RPMI7951 (cell line): ENCODE measurements at regions not wholly inside any gene's neighbourhood (a gene's known extent, or its start where the extent isn't known, plus 50 kb on each side); places are given as distances from the start of the nearest gene placed in this dataset.

Experiments used
- DNase-seq: peaks from one replicate; pipeline ENCODE4 v3.0.0-alpha.2; 2012; ENCODE audit warnings: low read depth

DNA sequence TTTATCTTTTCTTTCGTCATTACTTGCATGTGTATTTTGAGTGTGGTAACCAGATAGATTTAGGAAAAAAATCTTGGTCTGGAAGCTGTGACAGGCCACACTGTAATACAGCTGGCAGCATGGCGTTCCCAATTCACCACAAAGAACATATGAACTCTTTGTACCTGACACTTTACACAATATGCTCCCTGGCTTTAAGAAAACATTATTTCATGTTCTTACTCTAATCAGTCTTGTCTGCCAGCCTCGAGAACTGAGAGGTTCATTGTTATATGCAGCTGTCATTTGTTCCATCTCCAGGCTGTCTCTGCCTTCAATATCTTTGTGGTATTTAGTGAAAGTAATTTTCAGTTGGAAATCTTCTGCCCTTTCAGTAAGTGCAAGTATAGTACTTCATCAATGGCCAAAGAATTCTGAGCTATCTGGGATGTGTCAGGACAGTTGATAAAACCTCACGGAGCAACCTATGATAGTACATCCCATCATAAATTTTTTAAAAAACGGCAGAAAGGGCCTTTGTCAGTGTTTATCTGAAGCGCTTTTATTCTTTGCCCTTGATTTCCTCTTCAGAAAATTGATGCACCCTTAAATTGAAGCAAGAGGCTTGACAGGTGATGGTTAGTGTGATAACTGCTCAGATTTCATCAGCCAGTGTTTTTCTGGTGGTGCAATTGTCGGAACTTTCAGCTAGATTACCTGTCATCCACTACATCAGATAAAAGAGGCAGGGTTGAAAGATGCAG is 146.3 kb upstream of the SP8 start:
- no peak for DNase-seq

DNA sequence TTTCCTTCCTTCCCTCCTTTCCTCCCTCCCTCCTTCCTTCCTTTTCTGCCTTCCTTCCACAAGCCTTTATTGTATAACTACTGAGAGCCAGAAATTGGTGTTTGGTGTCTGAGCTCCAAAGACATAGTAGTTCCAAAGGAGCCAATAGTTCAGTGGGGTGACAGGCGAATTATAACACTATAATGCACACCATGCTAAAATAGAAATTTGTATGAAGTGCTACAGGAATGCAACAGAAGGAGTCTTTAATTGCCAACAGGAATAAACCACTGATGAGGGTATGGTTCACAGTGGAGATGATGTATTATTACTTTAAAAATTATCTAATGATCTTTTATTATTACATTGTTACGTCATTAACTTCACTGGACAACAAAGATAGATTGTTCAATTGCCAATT is 158.8 kb upstream of the SP8 start:
- DNase-seq = no peak

DNA sequence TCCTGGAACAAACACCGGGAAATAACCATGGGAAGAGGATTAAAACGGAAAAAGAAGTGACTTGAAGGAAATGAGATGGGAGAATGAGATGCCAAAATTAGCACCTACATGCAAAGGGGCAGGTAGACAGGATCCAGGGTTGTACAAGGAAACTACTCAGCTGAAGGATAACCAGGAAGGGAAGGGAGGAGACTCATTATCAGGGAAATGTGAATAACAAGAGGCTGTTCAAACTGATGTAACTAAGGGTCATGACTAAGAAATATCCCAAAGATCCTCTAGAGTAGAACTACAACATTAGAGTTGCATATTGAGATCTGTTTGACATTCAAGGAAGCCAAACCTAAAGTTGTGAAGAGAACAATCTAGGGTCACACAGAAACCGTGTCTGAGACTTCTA is 166.2 kb upstream of the SP8 start:
- no peak for DNase-seq

DNA sequence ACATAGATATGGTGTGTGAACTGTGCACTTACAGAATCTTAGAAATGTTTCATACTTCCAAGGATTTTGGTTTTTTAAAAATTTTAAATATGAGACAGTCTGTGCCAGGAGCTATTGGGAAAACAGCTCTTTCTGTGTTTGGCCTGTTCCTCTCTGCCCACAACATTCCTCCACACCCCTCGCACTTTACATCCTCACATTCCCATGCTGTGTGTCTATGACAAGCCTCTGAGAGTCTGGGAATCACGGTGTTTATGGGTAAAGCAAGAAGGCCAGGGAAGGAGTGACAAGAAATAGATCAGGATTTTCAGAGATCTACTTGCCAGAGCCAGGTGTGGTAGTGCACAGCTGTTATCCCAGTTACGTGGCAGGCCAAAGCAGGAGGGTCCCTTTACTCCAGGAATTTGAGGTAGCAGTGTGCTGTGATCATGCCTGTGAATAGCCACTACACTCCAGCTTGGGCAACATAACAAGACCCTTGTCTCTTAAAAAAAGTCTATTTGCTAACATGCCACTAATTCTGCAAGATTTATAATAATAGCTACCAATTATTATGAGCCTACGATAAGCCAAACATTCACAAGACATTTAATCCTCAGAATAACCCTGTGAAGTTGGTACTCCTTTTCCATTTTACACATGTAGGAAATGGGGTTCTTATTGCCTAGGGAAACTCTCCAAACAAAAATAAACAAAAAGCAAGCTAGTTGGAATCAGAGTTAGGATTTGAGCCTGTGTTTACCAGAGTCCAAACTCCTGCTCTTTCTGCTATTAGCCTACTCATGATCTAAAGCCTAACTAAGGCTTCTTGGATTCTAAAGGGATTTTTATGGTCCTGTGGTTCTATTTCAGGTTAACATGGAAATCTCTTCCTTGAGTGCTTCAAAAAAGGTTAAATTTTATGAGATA is 168.3 kb upstream of the SP8 start:
- DNase-seq = peak; percentile 26

GRCh38 chr7:20958572-20958971 is 171.9 kb upstream of the SP8 start:
- DNase-seq = no peak

DNA sequence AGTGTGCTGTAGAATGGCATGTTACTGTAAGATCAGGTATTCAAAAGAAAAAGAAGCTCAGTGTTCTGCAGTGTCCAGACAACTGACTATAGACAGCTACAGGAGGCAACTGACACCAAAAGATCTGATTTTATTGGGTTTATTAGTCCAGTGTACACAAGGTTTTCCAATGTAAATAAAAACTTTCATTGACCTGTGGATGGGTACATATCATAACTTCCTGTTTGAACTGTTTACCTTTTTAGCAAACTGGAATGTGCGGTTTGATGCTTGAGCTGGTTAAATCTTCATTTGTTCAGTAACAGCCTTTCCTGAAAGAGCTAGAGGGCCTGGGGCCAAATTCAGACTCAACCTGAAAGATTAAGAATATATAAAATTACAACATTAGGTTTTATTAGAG is 172.6 kb upstream of the SP8 start:
- no peak for DNase-seq

DNA sequence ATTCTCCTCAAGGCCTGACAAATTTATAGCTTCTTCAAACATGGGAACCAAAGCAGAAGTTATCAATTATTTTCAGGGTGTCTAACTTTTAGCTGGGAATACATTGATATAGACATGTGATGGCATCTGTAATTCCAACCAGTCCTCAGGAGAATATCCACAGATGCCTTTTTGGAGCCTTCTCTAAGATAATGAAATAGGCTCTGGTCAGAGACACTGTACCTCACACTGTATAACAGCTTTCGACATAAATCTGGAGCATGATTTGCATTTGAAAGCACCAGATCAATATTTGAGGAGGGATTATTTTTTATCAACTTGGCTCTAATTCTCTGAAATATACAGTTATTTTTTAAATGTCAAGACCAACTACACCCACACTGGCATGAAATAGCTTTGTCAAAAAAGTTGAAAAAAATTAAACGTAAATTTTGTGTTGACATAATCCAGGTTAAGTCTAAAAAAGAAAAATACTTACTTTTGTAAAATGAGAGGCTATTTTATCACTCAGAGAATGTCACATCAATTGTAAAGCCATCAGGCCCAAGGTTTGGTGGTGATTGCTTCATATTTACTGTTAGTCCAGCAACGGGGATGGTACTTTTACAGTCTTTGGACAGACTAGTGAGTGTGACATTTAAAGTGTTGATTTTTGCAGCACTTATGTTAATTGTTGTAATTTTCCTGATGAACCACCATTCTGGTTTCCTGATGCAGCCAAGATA is 177.0 kb upstream of the SP8 start:
- no peak for DNase-seq

DNA sequence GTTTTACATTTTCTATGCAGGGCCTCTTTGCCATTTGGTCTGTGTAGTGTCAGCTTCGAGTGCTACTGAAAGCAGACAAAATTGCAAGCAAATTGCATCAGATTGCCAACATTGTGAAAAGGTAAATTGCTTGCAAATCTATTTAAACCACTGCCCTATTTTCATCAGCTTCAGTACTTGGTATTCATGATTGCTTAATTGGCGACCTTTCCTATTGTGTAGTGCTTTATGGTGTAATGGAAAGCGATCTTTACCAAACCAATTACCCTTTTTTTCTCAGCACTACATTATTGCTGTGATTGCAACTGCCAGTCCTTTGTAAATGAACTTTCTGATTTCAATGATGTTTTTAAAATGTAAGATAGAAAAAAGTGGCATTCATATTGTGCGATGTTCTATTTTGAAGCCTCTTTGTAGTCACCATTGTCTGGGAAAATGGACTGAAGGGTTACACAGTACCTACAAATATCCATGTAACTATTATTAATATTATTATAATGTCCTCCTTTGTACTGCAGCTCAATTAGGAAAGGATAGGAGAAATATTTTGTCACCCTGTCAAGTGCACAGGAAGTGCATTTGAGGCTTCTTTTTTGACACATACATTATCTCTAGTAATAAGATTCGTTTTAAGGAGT is 177.7 kb upstream of the SP8 start:
- DNase-seq = no peak

GRCh38 chr7:20971219-20971618 is 184.5 kb upstream of the SP8 start:
- no peak for DNase-seq

GRCh38 chr7:20980232-20980631 is 193.5 kb upstream of the SP8 start:
- DNase-seq = no peak

DNA sequence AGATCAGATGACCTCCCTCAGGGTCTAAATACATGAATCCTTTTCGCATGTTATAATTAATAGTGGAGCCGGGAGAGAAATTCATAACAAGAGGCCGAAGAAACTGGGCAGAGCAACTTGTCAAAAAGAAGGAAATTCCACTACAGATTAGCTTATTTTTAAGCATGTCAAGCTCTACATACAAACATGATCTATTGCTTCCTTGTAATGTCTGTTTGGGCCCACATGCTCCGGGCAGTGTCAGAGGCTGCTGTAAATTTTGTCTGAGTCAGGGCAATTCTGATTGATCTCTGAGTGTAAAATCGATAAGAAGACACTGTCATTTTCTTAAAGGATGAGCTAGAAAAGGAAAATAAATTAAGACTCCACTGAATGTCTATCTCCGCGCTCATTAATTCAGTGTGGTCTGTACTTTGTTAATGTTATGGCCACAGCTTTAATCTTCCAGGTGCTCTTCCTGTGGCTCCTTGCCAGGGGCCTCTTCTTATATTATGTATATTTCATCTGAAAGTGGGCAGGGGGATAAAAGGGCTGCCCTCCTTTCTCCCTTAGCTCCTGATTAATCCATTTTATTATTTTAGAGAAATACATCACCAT is 194.1 kb upstream of the SP8 start:
- no peak for DNase-seq

DNA sequence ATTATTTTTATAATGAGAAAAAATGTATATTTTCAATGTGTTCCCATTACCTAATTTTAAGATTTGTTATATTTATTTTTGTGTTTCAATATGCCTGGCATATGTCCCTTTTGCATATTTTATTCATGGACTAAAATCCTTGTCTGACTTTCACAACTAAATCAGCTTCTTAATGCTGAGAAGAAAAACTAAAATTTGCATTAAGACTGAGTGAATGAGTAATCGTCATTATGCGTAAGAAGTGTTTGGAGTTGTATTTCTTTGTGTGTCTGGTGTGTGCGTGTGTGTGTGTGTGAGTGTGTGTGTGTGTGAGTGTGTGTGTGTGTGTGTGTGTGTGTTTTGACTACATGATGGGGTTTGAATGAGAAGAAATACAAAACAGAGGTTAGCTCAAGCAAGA is 201.7 kb upstream of the SP8 start:
- DNase-seq = no peak

- no peak for DNase-seq
Observed at GRCh38 chr7:20991544-20991943, 204.9 kb upstream of the SP8 start.

GRCh38 chr7:20993693-20994092 is 207.0 kb upstream of the SP8 start:
- no peak for DNase-seq

GRCh38 chr7:20998309-20998708 is 211.6 kb upstream of the SP8 start:
- no peak for DNase-seq

GRCh38 chr7:21011153-21011552 is 224.5 kb upstream of the SP8 start:
- no peak for DNase-seq

- DNase-seq = no peak
Observed at GRCh38 chr7:21013765-21014539, 227.3 kb upstream of the SP8 start.

- DNase-seq = no peak
Observed at GRCh38 chr7:21020667-21021066, 234.0 kb upstream of the SP8 start.

DNA sequence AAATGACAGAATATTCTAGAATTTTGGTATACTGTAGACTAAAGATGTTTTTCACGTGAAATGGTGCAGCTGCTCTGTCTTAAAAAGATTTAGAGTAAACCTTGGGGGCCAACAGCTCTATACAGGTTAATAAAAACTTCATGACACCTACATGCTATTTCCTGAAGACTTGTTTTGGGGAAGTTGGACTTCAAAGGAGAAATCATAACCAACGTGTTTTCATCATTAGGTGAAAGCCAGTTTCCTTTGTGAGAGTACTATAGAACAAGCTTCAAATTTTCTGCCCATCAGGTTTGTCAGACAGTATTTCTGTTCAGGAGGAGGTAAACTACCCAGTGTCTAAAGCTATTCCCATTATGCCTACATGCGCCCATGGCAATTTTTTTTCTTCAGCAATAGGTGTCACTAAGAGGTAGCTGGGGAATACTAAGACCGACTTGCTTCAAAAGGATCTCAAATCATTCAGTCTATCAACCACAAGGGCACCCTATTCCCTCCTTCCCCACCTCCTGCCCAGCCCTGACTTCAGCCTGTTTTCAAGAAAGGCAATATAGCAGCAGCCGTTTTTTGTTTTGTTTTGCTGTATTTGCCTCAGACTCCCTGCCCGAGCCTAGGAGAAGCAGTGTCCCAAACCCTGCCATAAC is 237.3 kb upstream of the SP8 start:
- DNase-seq = no peak

DNA sequence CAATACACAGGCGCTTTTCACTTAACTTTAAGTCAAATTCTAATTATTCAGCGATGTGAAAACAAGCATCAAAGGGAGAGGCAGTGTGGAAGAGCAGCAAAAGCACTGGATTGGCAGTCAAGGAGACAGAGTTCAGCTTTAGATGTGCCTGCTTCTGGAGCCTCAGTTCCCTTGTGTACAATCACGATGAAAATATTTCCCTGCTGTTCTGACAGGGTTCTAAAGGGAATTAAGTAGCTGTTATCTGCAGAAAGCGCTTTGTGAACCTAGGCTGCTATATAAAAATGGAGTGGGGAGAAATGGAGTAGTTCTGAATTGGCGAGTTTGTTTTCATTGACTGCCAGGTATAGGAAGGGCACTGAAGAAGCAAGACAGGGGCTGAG is 237.8 kb upstream of the SP8 start:
- no peak for DNase-seq
